Sigmoid colon (tissue), 3 donors: ENCODE measurements at regions not wholly inside any gene's neighbourhood (a gene's known extent, or its start where the extent isn't known, plus 50 kb on each side); places are given as distances from the start of the nearest gene placed in this dataset.

Source experiments
- CTCF ChIP-seq, 4 experiments: fragments of 450-650 bp in 3 of 4; fragments of 200-600 bp in 1 of 4; IDR thresholded peaks; one replicate each; pipeline ENCODE4 v1.5.1; 2016 to 2019; ENCODE audit warnings: antibody characterized with exemption in 4 of 4, mild to moderate bottlenecking in 3 of 4, moderate library complexity in 2 of 4
- POLR2A ChIP-seq, 2 donors: fragments of 450-650 bp; IDR thresholded peaks; one replicate each; pipeline ENCODE4 v1.6.1; 2016; ENCODE audit warnings: antibody characterized with exemption in 2 of 2, mild to moderate bottlenecking in 2 of 2, moderate library complexity in 2 of 2

DNA sequence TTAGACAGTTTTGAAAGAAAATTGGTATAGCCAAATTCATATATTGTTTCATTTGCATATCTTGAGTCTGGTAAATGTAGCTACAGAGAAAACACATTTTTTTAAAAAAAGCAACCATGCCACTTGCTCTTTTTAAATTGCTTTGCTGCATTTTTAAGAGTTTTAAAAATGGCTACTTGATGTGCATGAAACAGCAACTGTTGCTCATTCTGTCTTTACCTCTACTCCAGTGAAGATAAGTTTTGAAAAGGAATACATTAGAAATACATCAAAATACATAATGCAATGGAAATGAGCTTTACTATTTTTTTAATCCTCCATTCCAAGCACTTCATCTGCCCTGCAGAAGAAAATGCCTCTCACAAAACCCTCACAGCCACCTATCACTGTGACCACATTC, 95.5 kb downstream of the IFI44 start:
- no peak for TF ChIP-seq CTCF (IDR thresholded peaks at IDR 0.05)
- TF ChIP-seq POLR2A (IDR thresholded peaks at IDR 0.05): no peak
